Endothelial cell of umbilical vein (primary cell): ENCODE measurements at regions not wholly inside any gene's neighbourhood (a gene's known extent, or its start where the extent isn't known, plus 50 kb on each side); places are given as distances from the start of the nearest gene placed in this dataset.

ENCODE experiments used
- BruUV-seq: library from RNA; stranded (reverse); fragments of 400-500 nt; replicated peaks from 2 replicates; lab custom pipeline; 2021; lab: Mats Ljungman, UMichigan
- CTCF ChIA-PET: fragments of 300-600, 350-600 bp; sonication (Branson Sonifier 250); formaldehyde crosslinking; loops from one replicate; lab custom pipeline; 2021; ENCODE audit warnings: antibody characterized with exemption, inconsistent platforms; lab: Charles Lee
- POLR2A ChIA-PET: fragments of 300-600, 350-600 bp; sonication (Branson Sonifier 250); formaldehyde crosslinking; loops from one replicate; lab custom pipeline; 2021; ENCODE audit warnings: antibody characterized with exemption, inconsistent platforms; lab: Charles Lee
- DNase-seq: peaks from one replicate; pipeline ENCODE4 v3.0.0-alpha.2; 2011; ENCODE audit warnings: low read depth, low spot score
- FAIRE-seq: peaks from 2 replicates; lab custom pipeline; 2011; peaks lifted over from hg19 to GRCh38; lab: Jason Lieb, UNC
- H2AFZ ChIP-seq: 2 replicates; pipeline ENCODE4 v1.6.0; 2012; ENCODE audit warnings: low read depth, low read length, control low read depth, inconsistent platforms
- H3K27ac ChIP-seq: 2 replicates; pipeline ENCODE4 v1.5.1; 2011; ENCODE audit warnings: low read depth, mild to moderate bottlenecking, control low read depth, low read length, moderate library complexity; ENCODE audit not compliant: insufficient read depth
- H3K27me3 ChIP-seq, 2 experiments: 2 replicates each; pipeline versions ENCODE4 v1.6.0 to v1.6.1; 2011; ENCODE audit warnings: low read length in 2 of 2, mixed read lengths in 1 of 2; ENCODE audit not compliant: control insufficient read depth in 2 of 2, insufficient read depth in 2 of 2
- H3K36me3 ChIP-seq, 2 experiments: 2 replicates in 1 of 2; 3 replicates in 1 of 2; pipeline ENCODE4 v1.5.1; 2011; ENCODE audit warnings: low read length in 2 of 2, mild to moderate bottlenecking in 1 of 2, moderate library complexity in 1 of 2; ENCODE audit not compliant: control insufficient read depth in 2 of 2, insufficient read depth in 2 of 2; ENCODE audit errors: extremely low read depth in 1 of 2
- H3K4me1 ChIP-seq: 3 replicates; pipeline ENCODE4 v1.5.1; 2011; ENCODE audit warnings: mild to moderate bottlenecking, low read length; ENCODE audit not compliant: control insufficient read depth, insufficient read depth; ENCODE audit errors: extremely low read depth
- H3K4me2 ChIP-seq: 2 replicates; pipeline ENCODE4 v1.6.1; 2011; ENCODE audit warnings: low read length, control low read depth, mixed read lengths; ENCODE audit not compliant: insufficient read depth
- H3K4me3 ChIP-seq, 3 experiments: fragments of 200-600 bp in 1 of 3; sonication (generic), shearing (Covaris generic) in 1 of 3; replicated peaks in 1 of 3; 2 replicates each; pipeline ENCODE4 v1.5.1; 2011 to 2016; ENCODE audit warnings: control low read depth in 3 of 3, low read length in 3 of 3, mild to moderate bottlenecking in 2 of 3, inconsistent platforms in 1 of 3, low read depth in 1 of 3, moderate library complexity in 1 of 3; ENCODE audit not compliant: insufficient read depth in 1 of 3
- H3K79me2 ChIP-seq: 2 replicates; pipeline ENCODE4 v1.6.0; 2012; ENCODE audit warnings: low read length, inconsistent platforms; ENCODE audit not compliant: control insufficient read depth, insufficient read depth
- H3K9ac ChIP-seq: replicated peaks from 2 replicates; pipeline ENCODE3; 2011; ENCODE audit warnings: low read length, control low read depth; ENCODE audit not compliant: insufficient read depth; ENCODE audit errors: extremely low read depth
- H3K9me1 ChIP-seq: replicated peaks from 3 replicates; pipeline ENCODE4 v1.6.0; 2011; ENCODE audit warnings: mild to moderate bottlenecking, low read length; ENCODE audit not compliant: control insufficient read depth, insufficient read depth; ENCODE audit errors: extremely low read depth
- H3K9me3 ChIP-seq: replicated peaks from 2 replicates; pipeline ENCODE4 v1.5.1; 2012; ENCODE audit warnings: low read length, inconsistent platforms; ENCODE audit not compliant: control insufficient read depth, insufficient read depth
- H4K20me1 ChIP-seq: replicated peaks from 2 replicates; pipeline ENCODE3; 2011; ENCODE audit warnings: mild to moderate bottlenecking, low read length; ENCODE audit not compliant: control insufficient read depth, insufficient read depth; ENCODE audit errors: extremely low read depth
- EZH2 ChIP-seq: IDR thresholded peaks from 2 replicates; pipeline ENCODE4 v1.6.1; 2012; ENCODE audit warnings: borderline replicate concordance, low read depth, mild to moderate bottlenecking, moderate library complexity, low read length, inconsistent platforms; ENCODE audit not compliant: severe bottlenecking
- FOS ChIP-seq: IDR thresholded peaks from 2 replicates; pipeline ENCODE4 v1.6.1; 2011; ENCODE audit warnings: mild to moderate bottlenecking, low read length, moderate library complexity, borderline replicate concordance; ENCODE audit not compliant: insufficient read depth
- GATA2 ChIP-seq: IDR thresholded peaks from 2 replicates; pipeline ENCODE4 v1.7.0; 2011; ENCODE audit warnings: low read depth, mild to moderate bottlenecking, moderate library complexity, mixed read lengths, low read length; ENCODE audit not compliant: insufficient read length, insufficient read depth
- JUN ChIP-seq: IDR thresholded peaks from 2 replicates; pipeline ENCODE4 v1.6.1; 2011; ENCODE audit warnings: borderline replicate concordance, low read depth; ENCODE audit not compliant: insufficient read length, insufficient read depth
- MYC ChIP-seq: IDR thresholded peaks from one replicate; pipeline ENCODE4 v1.6.1; 2011; ENCODE audit warnings: mild to moderate bottlenecking, low read depth, low read length
- POLR2A ChIP-seq: IDR thresholded peaks from 2 replicates; pipeline ENCODE4 v1.6.1; 2012; ENCODE audit warnings: low read depth, mild to moderate bottlenecking, control low read depth, low read length
- POLR2AphosphoS5 ChIP-seq: IDR thresholded peaks from 2 replicates; pipeline ENCODE4 v1.6.1; 2012; ENCODE audit warnings: low read depth, mild to moderate bottlenecking, control low read depth, low read length, moderate library complexity; ENCODE audit not compliant: insufficient read depth
- dilution Hi-C: fragments of 300-500 bp; cut with MboI; formaldehyde crosslinking; loops from one replicate; pipeline ENCODE4 v1.15.0; 2019; ENCODE audit warnings: low sequenced_read_pairs; ENCODE audit not compliant: extremely low pct_ligation_motif_present
- intact Hi-C: fragments of 100-400 bp; cut with micrococcal nuclease; formaldehyde crosslinking; loops from one replicate; pipeline ENCODE4 v1.10.0; 2022
- TF ChIP-seq, protein P1 (sequence below), 2 donors: IDR thresholded peaks; 1 replicate in 1 of 2; 2 replicates in 1 of 2; pipeline ENCODE4 v1.5.1; 2011; ENCODE audit warnings: low read length in 2 of 2, mild to moderate bottlenecking in 2 of 2, moderate library complexity in 2 of 2, control low read depth in 1 of 2, inconsistent platforms in 1 of 2, low read depth in 1 of 2; ENCODE audit not compliant: insufficient read depth in 1 of 2; ENCODE audit errors: extremely low read depth in 1 of 2
- TF ChIP-seq, protein P2 (sequence below): IDR thresholded peaks from 2 replicates; pipeline ENCODE4 v1.6.1; 2011; ENCODE audit not compliant: insufficient read depth, insufficient read length

DNA sequence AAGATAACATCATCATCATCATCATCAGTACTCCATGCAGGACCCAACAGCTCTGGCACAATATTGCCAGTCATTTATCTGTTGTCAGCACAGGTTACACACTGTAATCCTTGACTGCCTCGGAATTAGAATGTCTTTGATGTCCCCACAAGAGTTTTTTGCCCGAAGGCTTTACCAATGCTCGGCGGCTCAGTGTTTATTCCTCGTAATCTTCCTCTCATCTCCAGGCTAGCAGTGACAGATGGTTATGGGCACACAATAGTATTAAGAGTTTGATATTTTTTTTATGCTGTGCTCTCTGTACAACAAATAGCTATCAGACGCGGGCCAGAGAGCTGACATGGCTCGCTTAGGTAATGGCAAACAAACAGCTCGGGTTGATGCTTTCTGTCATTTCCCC is 515.2 kb downstream of the ZEB2 start:
- BruUV-seq = no TSS peak
- H3K4me2 ChIP-seq = no peak overlapping the region

More for the DNA sequence above, 515.2 kb downstream of the ZEB2 start:
- dilution Hi-C loops (no loop called here), intact Hi-C loops (no loop called here)
- DNase-seq = no peak
- Histone ChIP-seq H3K9me3 (no peaks in the 10 kb centered on the region), H3K27ac (no peak overlapping the region), H3K79me2 (no peaks in the 10 kb centered on the region), H2AFZ (no peak overlapping the region), H3K9me1 (no peaks in the 10 kb centered on the region), H3K36me3 (no peaks in the 10 kb centered on the region), H4K20me1 (no peaks in the 10 kb centered on the region), H3K4me3 (no peak overlapping the region), H3K9ac (no peak overlapping the region), H3K27me3 (no peaks in the 10 kb centered on the region), H3K4me1 (no peaks in the 10 kb centered on the region)
- ChIA-PET CTCF (interaction anchor here (0.9 to 1.3 kb wide), 3 partner anchors 9 to 54 kb away, joined by 3 read pairs; no protein-coding TSS in a partner anchor), POLR2A (no interaction called here)
- no peak for TF ChIP-seq POLR2A
- no peak for TF ChIP-seq EZH2
- no peak for TF ChIP-seq GATA2
- TF ChIP-seq, protein P1, sequence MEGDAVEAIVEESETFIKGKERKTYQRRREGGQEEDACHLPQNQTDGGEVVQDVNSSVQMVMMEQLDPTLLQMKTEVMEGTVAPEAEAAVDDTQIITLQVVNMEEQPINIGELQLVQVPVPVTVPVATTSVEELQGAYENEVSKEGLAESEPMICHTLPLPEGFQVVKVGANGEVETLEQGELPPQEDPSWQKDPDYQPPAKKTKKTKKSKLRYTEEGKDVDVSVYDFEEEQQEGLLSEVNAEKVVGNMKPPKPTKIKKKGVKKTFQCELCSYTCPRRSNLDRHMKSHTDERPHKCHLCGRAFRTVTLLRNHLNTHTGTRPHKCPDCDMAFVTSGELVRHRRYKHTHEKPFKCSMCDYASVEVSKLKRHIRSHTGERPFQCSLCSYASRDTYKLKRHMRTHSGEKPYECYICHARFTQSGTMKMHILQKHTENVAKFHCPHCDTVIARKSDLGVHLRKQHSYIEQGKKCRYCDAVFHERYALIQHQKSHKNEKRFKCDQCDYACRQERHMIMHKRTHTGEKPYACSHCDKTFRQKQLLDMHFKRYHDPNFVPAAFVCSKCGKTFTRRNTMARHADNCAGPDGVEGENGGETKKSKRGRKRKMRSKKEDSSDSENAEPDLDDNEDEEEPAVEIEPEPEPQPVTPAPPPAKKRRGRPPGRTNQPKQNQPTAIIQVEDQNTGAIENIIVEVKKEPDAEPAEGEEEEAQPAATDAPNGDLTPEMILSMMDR (IDR thresholded peaks at IDR 0.05; ENCODE audit: extremely low read depth in 1 of 2, insufficient read depth in 1 of 2, low read depth in 1 of 2, low read length in 2 of 2) = no peak
- no peak for TF ChIP-seq POLR2AphosphoS5
- TF ChIP-seq JUN = no peak
- no peak for TF ChIP-seq MYC
- TF ChIP-seq FOS = no peak
- TF ChIP-seq, protein P2, sequence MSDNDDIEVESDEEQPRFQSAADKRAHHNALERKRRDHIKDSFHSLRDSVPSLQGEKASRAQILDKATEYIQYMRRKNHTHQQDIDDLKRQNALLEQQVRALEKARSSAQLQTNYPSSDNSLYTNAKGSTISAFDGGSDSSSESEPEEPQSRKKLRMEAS = no peak
- no peak for FAIRE-seq
